ENCODE measurements at regions not wholly inside any gene's neighbourhood (a gene's known extent, or its start where the extent isn't known, plus 50 kb on each side); places are given as distances from the start of the nearest gene placed in this dataset.

DNA sequence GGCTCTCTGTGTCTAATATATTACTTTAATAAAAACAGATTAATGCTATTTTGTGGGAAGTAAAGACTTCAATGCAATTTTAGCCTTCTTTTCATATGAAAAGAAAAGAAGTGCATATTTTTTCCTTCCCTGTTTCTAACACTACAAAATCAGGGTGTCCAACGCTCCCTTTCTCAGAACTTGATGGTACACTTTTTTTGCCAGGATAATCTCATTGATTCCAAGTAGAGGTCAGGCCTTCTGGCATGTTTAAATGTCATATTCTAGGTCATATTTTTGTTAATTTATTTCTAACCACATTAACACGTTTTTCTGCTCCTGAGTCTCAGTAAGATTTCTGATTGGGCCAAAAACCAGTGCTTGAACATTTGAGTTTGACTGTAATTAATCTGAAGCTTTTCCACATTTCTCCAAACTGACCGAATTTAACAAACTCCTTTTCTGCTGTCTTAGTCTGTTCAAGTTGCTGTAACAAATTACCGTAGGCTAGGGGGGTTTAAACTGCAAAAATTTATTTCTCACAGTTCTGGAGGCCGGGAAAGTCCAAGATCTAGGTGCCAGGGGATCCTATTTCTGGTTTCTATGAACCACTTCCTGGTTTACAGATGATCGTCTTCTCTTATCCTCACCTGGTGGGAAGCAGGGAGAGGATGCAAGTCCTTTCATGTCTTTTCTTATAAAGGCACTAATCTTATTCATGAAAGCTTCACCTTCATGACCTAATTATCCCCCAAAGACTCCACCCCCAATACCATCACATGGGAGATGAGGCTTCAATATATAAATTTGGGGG is 63.2 kb upstream of the ELL2 start:
- H2AFZ ChIP-seq (ENCODE audit: low read depth) = peak overlapping the region; percentile 40
- peak overlapping the region; percentile 22; the same call in 1 of the 2 replicates for H3K9ac ChIP-seq
- peaks cover 44% of the 10 kb centered on the region for H3F3A ChIP-seq (replicated peaks; ENCODE audit: insufficient read depth)

DNA sequence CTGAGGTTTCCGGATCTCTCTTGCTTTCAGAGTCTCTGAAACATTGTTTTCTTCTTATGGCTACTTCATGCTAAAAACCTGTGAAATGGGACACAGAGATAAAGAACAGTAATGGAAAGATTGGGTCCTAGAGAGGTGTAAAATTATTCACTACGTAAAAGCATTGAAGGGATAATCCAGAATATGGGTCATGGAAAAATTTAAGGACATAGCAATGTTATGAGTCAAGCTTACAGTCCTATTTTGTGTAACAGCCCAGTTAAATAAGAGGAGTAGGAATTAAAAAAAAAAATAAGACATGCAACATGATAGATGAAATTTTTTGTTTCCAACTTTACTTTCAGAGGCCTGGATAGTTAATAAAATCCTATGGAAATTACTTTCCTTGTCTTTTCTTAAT is 61.9 kb upstream of the ELL2 start:
- no peaks in the 10 kb centered on the region for H3K79me2 ChIP-seq (ENCODE audit: insufficient read depth)
- no peak overlapping the region for H3K4me3 ChIP-seq (ENCODE audit: low read depth in 2 of 2, low read length in 1 of 2)
- peaks cover 43% of the 10 kb centered on the region for H3F3A ChIP-seq (replicated peaks; ENCODE audit: insufficient read depth)
- H3K27ac ChIP-seq (ENCODE audit: low read depth in 2 of 2, low read length in 1 of 2) = peak overlapping the region in 1 of 2 experiments; percentile 69; a peak in 3 of 4 replicates
- ChIA-PET CTCF (no interaction called here), POLR2A (no interaction called here)
- whole genome bisulfite sequencing (ENCODE audit: low lambda C conversion rate) = 51% methylated on average over 2 of the region's 2 CpGs
- no peaks in the 10 kb centered on the region for H3K9me2 ChIP-seq
- H3K4me2 ChIP-seq = peak overlapping the region; percentile 54; the same call in 1 of the 2 replicates
- peak overlapping the region; percentile 22; the same call in 1 of the 2 replicates for H3K9ac ChIP-seq
- no peaks in the 10 kb centered on the region for H3K9me3 ChIP-seq
- H3K4me1 ChIP-seq (ENCODE audit: control insufficient read depth in 1 of 2, insufficient read depth in 2 of 2, low read depth in 1 of 2, low read length in 1 of 2) = peaks cover 0 to 45% of the 10 kb centered on the region in 2 experiments; a peak in 3 of 4 replicates
- H4K20me1 ChIP-seq (ENCODE audit: insufficient read depth) = no peaks in the 10 kb centered on the region
- no peak for DNase-seq
- H3K27me3 ChIP-seq (ENCODE audit: insufficient read depth) = no peaks in the 10 kb centered on the region
- H2AFZ ChIP-seq (ENCODE audit: low read depth) = peak overlapping the region; percentile 68
- no peaks in the 10 kb centered on the region for H3K36me3 ChIP-seq (replicated peaks in 1 of 2; ENCODE audit: control insufficient read depth in 1 of 2, insufficient read depth in 2 of 2, low read length in 1 of 2)
- no peak for TF ChIP-seq RFX5 (IDR thresholded peaks at IDR 0.05; ENCODE audit: low read length)
- peak; percentile 33 for TF ChIP-seq JUND (IDR thresholded peaks at IDR 0.05)
- TF ChIP-seq FOSL2 (IDR thresholded peaks at IDR 0.05; ENCODE audit: borderline replicate concordance, low read depth) = peak; percentile 52; the same call in 1 of the 2 replicates
- TF ChIP-seq MXI1 (IDR thresholded peaks at IDR 0.05; ENCODE audit: low read depth, low read length) = no peak
- TF ChIP-seq NFIC (IDR thresholded peaks at IDR 0.05; ENCODE audit: borderline replicate concordance) = no peak
- TF ChIP-seq SIN3A (IDR thresholded peaks at IDR 0.05; ENCODE audit: borderline replicate concordance, low read depth, low read length) = no peak
- TF ChIP-seq ELF1 (IDR thresholded peaks at IDR 0.05) = no peak
- TF ChIP-seq RCOR1 (IDR thresholded peaks at IDR 0.05; ENCODE audit: low read length) = no peak
- TF ChIP-seq, protein P1, sequence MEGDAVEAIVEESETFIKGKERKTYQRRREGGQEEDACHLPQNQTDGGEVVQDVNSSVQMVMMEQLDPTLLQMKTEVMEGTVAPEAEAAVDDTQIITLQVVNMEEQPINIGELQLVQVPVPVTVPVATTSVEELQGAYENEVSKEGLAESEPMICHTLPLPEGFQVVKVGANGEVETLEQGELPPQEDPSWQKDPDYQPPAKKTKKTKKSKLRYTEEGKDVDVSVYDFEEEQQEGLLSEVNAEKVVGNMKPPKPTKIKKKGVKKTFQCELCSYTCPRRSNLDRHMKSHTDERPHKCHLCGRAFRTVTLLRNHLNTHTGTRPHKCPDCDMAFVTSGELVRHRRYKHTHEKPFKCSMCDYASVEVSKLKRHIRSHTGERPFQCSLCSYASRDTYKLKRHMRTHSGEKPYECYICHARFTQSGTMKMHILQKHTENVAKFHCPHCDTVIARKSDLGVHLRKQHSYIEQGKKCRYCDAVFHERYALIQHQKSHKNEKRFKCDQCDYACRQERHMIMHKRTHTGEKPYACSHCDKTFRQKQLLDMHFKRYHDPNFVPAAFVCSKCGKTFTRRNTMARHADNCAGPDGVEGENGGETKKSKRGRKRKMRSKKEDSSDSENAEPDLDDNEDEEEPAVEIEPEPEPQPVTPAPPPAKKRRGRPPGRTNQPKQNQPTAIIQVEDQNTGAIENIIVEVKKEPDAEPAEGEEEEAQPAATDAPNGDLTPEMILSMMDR (IDR thresholded peaks at IDR 0.05) = no peak

More for the DNA sequence above, 63.2 kb upstream of the ELL2 start:
- Histone ChIP-seq H3K27ac (ENCODE audit: low read depth in 2 of 2, low read length in 1 of 2) (peak overlapping the region in 1 of 2 experiments; percentile 69; a peak in 3 of 4 replicates), H3K27me3 (ENCODE audit: insufficient read depth) (no peaks in the 10 kb centered on the region), H4K20me1 (ENCODE audit: insufficient read depth) (no peaks in the 10 kb centered on the region), H3K79me2 (ENCODE audit: insufficient read depth) (no peaks in the 10 kb centered on the region), H3K4me1 (ENCODE audit: control insufficient read depth in 1 of 2, insufficient read depth in 2 of 2, low read depth in 1 of 2, low read length in 1 of 2) (peaks cover 0 to 45% of the 10 kb centered on the region in 2 experiments; a peak in 3 of 4 replicates), H3K36me3 (replicated peaks in 1 of 2; ENCODE audit: control insufficient read depth in 1 of 2, insufficient read depth in 2 of 2, low read length in 1 of 2) (no peaks in the 10 kb centered on the region), H3K9me2 (0 out of 2 replicates have a peak, but pooled peaks cover 6% of the 10 kb centered on the region), H3K4me3 (ENCODE audit: low read depth in 2 of 2, low read length in 1 of 2) (no peak overlapping the region), H3K9me3 (no peaks in the 10 kb centered on the region), H3K4me2 (no peak overlapping the region)
- TF ChIP-seq TCF12 (IDR thresholded peaks at IDR 0.05) (no peak), MXI1 (IDR thresholded peaks at IDR 0.05; ENCODE audit: low read depth, low read length) (no peak)
- TF ChIP-seq, protein P2, sequence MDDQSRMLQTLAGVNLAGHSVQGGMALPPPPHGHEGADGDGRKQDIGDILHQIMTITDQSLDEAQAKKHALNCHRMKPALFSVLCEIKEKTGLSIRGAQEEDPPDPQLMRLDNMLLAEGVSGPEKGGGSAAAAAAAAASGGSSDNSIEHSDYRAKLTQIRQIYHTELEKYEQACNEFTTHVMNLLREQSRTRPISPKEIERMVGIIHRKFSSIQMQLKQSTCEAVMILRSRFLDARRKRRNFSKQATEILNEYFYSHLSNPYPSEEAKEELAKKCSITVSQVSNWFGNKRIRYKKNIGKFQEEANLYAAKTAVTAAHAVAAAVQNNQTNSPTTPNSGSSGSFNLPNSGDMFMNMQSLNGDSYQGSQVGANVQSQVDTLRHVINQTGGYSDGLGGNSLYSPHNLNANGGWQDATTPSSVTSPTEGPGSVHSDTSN (IDR thresholded peaks at IDR 0.05) = no peak
- TF ChIP-seq, protein P1 (IDR thresholded peaks at IDR 0.05) = no peak
- TF ChIP-seq, protein P3, sequence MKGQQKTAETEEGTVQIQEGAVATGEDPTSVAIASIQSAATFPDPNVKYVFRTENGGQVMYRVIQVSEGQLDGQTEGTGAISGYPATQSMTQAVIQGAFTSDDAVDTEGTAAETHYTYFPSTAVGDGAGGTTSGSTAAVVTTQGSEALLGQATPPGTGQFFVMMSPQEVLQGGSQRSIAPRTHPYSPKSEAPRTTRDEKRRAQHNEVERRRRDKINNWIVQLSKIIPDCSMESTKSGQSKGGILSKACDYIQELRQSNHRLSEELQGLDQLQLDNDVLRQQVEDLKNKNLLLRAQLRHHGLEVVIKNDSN (IDR thresholded peaks at IDR 0.05; ENCODE audit: borderline replicate concordance, low read depth) = no peak
- DNase-seq = no peak
- CTCF ChIA-PET = no interaction called here
- 84% methylated on average over 6 of the region's 6 CpGs for WGBS (ENCODE audit: low lambda C conversion rate)
- POLR2A ChIA-PET = no interaction called here

All from SK-N-SH (cell line).